GM18507 (cell line): ENCODE measurements at regions not wholly inside any gene's neighbourhood (a gene's known extent, or its start where the extent isn't known, plus 50 kb on each side); places are given as distances from the start of the nearest gene placed in this dataset.

Experiments used
- DNase-seq: peaks from one replicate; pipeline ENCODE4 v3.0.0; 2011; ENCODE audit warnings: low read depth; ENCODE audit not compliant: insufficient read length; ENCODE audit errors: extremely low spot score
- FAIRE-seq: peaks from 2 replicates; lab custom pipeline; 2011; peaks lifted over from hg19 to GRCh38; lab: Jason Lieb, UNC

GRCh38 chr6:74658391-74658790 is 547.5 kb downstream of the COL12A1 start:
- no peak for DNase-seq
- no peak for FAIRE-seq

- no peak for DNase-seq
Measured at GRCh38 chr6:74657931-74658330, 547.9 kb downstream of the COL12A1 start.

GRCh38 chr6:74657011-74657410 is 548.8 kb downstream of the COL12A1 start:
- DNase-seq = no peak
- no peak for FAIRE-seq

More at GRCh38 chr6:74657931-74658330, 547.9 kb downstream of the COL12A1 start:
- FAIRE-seq = no peak

GRCh38 chr6:74656453-74656852 is 549.4 kb downstream of the COL12A1 start:
- DNase-seq (no peak), FAIRE-seq (no peak)

- no peak for FAIRE-seq
- no peak for DNase-seq
Measured at GRCh38 chr6:74654296-74654695, 551.6 kb downstream of the COL12A1 start.

- no peak for DNase-seq
- FAIRE-seq = no peak
Measured at GRCh38 chr6:74651948-74652842, 553.7 kb downstream of the COL12A1 start.

GRCh38 chr6:74650668-74651067 is 555.2 kb downstream of the COL12A1 start:
- DNase-seq = no peak
- no peak for FAIRE-seq

- DNase-seq (no peak), FAIRE-seq (no peak)
Measured at GRCh38 chr6:74646461-74646860, 559.4 kb downstream of the COL12A1 start.

GRCh38 chr6:74645108-74645849 is 560.6 kb downstream of the COL12A1 start:
- no peak for FAIRE-seq
- DNase-seq = no peak

- FAIRE-seq (peak; percentile 5), DNase-seq (no peak)
Measured at GRCh38 chr6:74642101-74642500, 563.8 kb downstream of the COL12A1 start.

GRCh38 chr6:74638412-74638811 is 567.4 kb downstream of the COL12A1 start:
- FAIRE-seq = no peak
- DNase-seq = no peak

- no peak for FAIRE-seq
- DNase-seq = no peak
Measured at GRCh38 chr6:74632196-74632875, 573.5 kb downstream of the COL12A1 start.

- DNase-seq = no peak
- FAIRE-seq = no peak
Measured at GRCh38 chr6:74631564-74631963, 574.3 kb downstream of the COL12A1 start.

- no peak for DNase-seq
- FAIRE-seq = no peak
Measured at GRCh38 chr6:74626288-74626687, 579.6 kb downstream of the COL12A1 start.

- no peak for FAIRE-seq
- no peak for DNase-seq
Measured at GRCh38 chr6:74623027-74623426, 582.8 kb downstream of the COL12A1 start.

GRCh38 chr6:74611220-74611619 is 594.6 kb downstream of the COL12A1 start:
- no peak for FAIRE-seq
- no peak for DNase-seq

- no peak for FAIRE-seq
- DNase-seq = no peak
Measured at GRCh38 chr6:74610352-74610751, 595.5 kb downstream of the COL12A1 start.

GRCh38 chr6:74609871-74610270 is 596.0 kb downstream of the COL12A1 start:
- FAIRE-seq (no peak), DNase-seq (no peak)

- FAIRE-seq = no peak
- no peak for DNase-seq
Measured at GRCh38 chr6:74607934-74608333, 597.9 kb downstream of the COL12A1 start.

- DNase-seq = no peak
Measured at GRCh38 chr6:74607468-74607867, 598.4 kb downstream of the COL12A1 start.

More at GRCh38 chr6:74607468-74607867, 598.4 kb downstream of the COL12A1 start:
- FAIRE-seq = no peak
